COLO668 (cell line): ENCODE measurements at regions not wholly inside any gene's neighbourhood (a gene's known extent, or its start where the extent isn't known, plus 50 kb on each side); places are given as distances from the start of the nearest gene placed in this dataset.

Experiments
- DNase-seq: peaks from one replicate; lab custom pipeline; 2025; ENCODE audit not compliant: unreplicated experiment; lab: John Stamatoyannopoulos, UW

- DNase-seq: no peak
These were observed 93.3 kb downstream of the EMX2 start for GRCh38 chr10:117635826-117636225.

- no peak for DNase-seq
These were observed 95.7 kb downstream of the EMX2 start for GRCh38 chr10:117638200-117638599.

- no peak for DNase-seq
These were observed 96.2 kb downstream of the EMX2 start for GRCh38 chr10:117638664-117639200.

- DNase-seq: no peak
These were observed 97.9 kb downstream of the EMX2 start for GRCh38 chr10:117640406-117640805.

GRCh38 chr10:117646718-117647117, 104.2 kb downstream of the EMX2 start:
- no peak for DNase-seq

GRCh38 chr10:117647306-117647705, 104.8 kb downstream of the EMX2 start:
- no peak for DNase-seq

- no peak for DNase-seq
These were observed 108.6 kb downstream of the EMX2 start for GRCh38 chr10:117651121-117651520.

- no peak for DNase-seq
These were observed 110.0 kb downstream of the EMX2 start for GRCh38 chr10:117652228-117653169.

GRCh38 chr10:117653170-117653515, 110.6 kb downstream of the EMX2 start:
- no peak for DNase-seq

GRCh38 chr10:117654105-117654504, 111.6 kb downstream of the EMX2 start:
- DNase-seq: no peak

- DNase-seq: no peak
These were observed 114.1 kb downstream of the EMX2 start for GRCh38 chr10:117656385-117657367.

- DNase-seq: no peak
These were observed 118.8 kb downstream of the EMX2 start for GRCh38 chr10:117661316-117661715.

GRCh38 chr10:117662126-117662525, 119.6 kb downstream of the EMX2 start:
- no peak for DNase-seq

GRCh38 chr10:117662751-117663540, 120.4 kb downstream of the EMX2 start:
- DNase-seq: no peak

GRCh38 chr10:117663750-117664149, 121.2 kb downstream of the EMX2 start:
- DNase-seq: no peak

- no peak for DNase-seq
These were observed 121.7 kb downstream of the EMX2 start for GRCh38 chr10:117664288-117664687.

GRCh38 chr10:117666166-117666565, 123.6 kb downstream of the EMX2 start:
- no peak for DNase-seq

- DNase-seq: no peak
These were observed 124.4 kb downstream of the EMX2 start for GRCh38 chr10:117666965-117667364.

GRCh38 chr10:117667831-117668230, 125.3 kb downstream of the EMX2 start:
- no peak for DNase-seq

- no peak for DNase-seq
These were observed 125.9 kb downstream of the EMX2 start for GRCh38 chr10:117668327-117669008.
